ENCODE measurements at regions not wholly inside any gene's neighbourhood (a gene's known extent, or its start where the extent isn't known, plus 50 kb on each side); places are given as distances from the start of the nearest gene placed in this dataset.
"Not testable (repeated sequence)": the region's sequence is repeated elsewhere in the genome, so short reads cannot be mapped to it uniquely, and the experiment has no call there.

DNA sequence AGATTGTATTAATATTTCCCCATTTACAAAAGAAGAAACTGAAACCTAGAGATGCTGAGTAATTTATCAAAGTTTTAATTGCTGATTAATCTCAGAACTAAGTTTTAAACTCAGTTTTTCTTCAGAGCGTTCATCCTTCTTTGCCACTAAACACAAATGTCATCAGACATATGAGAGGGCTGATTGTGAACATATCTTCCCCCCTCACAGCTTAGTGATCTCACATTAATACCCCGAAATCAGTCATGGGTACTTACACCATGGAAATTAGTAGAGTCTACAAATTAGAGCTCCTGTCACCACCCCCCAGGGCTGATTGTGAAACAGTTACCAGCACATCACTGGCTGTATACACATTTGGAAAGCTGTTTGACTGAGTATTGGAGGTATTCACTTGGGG is 189.3 kb upstream of the SGO1 start:
- DNase-seq = no peak

DNA sequence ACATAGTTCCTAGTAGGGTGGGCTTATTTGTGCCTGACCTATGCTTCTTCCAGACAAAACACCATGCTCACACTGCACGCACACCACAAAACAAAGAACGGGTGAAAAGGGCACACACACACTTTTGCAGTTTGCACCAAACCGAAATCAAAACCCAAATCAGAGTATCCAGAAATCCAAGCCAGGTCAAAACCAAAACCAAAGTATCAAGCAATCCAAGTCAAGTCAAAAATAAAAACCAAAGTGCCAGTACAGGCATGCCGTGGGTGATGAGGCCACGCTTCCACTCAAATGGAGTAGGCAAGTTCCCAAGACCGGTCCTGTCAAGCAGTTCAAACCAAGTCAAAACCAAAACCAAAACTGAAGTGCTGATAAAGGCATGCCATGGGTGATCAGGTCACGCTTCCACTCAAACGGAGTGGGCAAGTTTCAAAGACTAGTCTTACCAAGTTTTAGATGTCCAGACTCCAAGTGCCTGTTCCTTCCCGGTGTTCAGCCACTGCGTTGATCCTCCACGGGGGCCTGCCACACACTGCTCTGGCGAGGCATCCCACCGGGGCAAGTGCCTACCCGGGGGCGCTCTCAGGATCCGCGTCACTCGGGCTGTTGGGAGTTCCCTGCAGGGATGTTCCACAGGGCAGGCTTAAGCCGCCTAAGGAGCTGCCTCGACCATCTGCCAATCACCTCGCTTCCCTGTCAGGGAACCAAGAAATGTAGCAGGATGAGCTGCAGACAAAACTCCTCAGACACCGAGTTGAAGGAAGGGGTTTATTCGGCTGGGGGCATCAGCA is 184.5 kb upstream of the SGO1 start:
- DNase-seq = not testable (repeated sequence)

DNA sequence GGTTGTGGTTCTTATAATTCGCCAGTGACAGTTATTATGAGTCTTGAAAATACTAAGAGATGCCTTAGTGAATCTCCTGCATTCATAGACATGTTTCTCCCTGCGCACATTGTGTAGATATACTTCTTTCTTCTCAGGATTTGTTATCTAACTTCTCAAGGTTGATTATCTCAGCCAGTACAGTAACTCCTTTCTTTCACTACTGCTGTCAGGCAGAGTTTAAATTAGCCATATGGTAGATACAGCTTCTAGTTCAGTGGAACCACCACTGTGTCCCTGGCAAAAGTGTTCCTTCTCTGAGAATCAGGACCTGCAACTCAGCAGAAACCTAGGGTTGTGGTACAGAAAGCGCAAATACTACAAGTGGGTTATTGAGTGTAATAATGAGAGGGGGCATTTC is 175.0 kb upstream of the SGO1 start:
- no peak for DNase-seq

DNA sequence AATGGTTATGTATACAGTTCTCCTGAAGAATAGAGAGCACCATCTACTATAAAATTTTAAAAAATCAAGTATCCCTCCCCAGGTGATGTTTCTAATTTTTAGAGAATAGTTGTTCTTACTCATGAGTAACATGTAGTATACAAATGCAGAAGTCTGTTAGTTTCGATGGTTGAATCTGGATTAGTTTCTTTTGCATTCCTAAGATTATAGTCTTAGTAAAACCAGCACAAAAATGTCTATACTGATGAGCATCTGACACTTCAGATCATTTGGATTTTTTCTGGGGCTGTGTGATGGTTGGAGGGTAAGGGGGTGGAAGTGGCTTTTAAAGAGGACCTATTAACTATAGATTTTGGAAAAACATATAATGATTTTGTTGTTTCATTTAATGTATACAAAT is 167.3 kb upstream of the SGO1 start:
- no peak for DNase-seq

DNA sequence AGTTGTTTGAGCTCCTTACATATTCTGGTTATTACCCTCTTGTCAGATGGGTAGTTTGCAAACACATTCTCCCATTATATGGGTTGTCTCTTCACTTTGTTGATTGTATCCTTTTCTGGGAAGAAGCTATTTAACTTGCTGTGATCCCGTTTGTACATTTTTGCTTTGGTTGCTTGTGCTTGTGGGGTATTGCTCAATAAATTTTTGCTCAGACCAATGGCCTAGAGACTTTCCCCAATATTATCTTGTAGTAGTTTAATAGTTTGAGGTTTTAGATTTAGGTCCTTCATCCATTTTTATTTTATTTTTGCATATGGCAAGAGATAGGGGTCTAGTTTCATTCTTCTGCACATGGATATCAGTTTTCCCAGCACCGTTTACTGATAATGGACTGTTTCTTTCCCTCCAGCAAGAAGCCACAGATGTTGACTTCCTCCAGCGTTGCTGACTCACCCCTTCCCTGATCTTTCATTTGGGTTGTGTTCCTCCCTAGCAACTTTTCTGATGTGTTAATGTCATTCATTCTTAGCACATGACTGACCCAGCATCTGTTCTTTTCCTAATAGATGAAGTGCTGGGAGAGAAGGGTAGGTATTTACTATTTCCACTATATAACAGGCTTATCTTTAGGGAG is 166.7 kb upstream of the SGO1 start:
- DNase-seq = no peak

DNA sequence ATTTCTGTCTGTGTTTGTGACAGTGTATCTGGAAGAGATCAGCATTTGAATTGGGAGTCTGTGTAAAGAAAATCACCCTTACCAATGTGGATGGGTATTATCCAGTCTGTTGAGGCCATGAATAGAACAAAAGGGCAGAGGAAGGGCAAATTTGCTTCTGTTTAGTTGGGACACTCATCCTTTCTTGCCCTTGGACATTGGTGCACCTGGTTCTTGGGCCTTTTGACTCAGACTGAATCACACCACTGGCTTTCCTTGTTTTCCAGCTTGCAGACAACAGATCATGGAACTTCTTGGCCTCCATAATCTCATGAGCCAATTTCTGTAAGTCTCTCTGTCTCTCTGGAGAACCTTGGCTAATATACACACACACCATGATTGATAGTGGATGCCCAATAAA is 164.4 kb upstream of the SGO1 start:
- no peak for DNase-seq

DNA sequence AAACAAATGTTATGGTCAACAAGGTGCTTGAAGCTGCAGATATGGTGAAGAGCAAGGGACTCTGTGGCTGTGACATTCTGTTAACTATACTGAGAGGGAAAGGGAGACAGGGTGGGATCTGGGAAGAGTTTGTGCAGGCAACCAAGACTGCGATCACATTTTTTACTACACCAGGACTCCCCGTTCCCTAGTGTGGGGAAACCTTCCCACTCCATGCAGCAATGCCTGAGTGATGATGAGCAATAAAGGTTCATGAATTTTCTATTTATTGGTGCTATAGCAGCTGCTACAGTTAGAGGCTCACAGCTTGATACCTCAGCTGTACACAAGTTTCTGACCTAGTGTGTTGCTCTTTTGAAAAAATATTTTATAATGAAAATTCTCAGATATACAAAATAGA is 160.9 kb upstream of the SGO1 start:
- no peak for DNase-seq

DNA sequence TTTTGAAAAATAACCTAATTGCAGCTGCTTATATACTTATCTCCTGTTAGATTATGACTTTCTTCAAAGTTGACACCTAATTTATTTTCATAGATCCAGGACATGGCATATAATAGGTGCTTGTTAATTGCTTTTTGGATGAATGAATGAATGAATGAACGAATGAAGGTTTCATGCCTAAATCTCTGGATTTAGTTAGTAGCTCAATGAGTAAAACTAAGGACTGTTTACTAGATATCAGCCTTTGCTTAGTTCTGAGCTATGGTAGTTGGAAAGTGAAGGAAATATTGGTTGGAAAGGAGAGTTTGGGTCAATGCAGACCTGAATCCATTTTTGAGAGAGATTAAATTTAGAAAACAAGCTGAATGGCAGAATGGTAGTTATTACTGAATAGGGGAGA is 160.4 kb upstream of the SGO1 start:
- no peak for DNase-seq

DNA sequence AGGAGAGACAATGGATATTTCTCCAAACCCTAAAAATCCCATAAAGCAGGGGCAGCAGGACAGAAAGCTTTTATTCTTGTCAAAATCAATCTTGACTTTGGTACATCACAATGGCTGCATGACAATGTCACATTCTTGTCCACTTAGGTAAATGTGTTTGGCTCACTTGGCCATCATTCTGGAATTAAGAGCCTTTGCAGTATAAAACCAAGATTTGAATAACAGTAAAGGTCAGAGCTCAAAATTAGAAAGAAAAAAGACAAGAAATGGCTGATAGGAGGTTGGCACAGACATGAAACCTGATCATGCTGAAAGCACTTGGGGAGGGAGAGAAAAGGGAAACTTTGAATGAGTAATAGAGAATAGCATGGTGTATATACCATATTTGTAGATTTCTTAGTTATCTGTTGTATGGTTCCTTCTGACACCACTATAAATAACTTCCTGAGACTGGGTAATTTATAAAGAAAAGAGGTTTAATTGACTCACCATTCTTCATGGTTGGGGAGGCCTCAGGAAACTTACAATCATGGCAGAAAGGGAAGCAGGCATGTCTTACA is 158.5 kb upstream of the SGO1 start:
- DNase-seq = no peak

DNA sequence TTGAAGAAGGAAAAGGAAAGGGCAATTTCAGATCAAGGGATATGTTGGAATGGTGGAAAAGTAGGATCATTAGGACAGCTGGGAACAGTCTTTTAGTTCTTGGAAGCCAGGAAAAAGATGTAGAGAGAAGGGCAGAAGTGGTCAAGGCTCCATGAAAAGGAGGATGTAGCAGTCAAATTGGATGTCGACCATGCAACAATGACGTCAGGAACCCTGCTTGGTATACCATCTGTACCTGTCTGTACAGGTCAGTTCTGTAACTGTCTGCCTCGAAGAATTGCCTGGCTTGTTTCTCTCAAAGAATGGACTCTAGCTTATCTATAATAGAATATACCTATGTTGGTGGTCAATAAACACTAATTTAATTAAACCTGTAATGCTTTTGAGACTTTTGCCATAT is 157.8 kb upstream of the SGO1 start:
- DNase-seq = no peak

DNA sequence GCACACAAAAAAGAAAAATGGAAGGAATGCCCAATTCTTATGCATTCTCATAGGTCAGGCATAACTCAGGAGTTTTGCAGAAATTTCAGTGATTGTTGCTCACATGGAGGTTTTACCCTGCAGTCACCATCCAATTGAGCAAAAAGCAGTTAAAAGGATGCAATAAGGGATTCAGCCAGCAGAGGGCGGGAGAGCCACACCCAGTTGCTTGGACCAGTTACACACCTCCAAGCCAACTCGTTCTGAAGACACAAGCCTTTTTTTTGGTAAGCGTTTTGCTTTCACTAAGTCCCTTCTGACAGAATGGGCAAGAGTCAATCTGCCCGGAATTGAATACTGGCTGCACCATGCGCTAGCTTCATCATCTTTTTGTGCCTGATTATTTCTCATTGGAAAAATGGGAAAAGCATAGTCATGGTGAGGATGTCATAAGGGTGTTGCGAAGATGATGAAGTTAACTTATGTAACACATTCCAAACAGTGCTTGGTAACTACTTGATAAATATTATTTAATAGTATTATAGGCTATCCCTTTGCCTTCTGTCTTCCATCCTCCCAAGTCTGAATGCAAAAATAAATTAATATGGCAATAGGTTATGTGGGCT is 154.4 kb upstream of the SGO1 start:
- peak; percentile 89 for DNase-seq

DNA sequence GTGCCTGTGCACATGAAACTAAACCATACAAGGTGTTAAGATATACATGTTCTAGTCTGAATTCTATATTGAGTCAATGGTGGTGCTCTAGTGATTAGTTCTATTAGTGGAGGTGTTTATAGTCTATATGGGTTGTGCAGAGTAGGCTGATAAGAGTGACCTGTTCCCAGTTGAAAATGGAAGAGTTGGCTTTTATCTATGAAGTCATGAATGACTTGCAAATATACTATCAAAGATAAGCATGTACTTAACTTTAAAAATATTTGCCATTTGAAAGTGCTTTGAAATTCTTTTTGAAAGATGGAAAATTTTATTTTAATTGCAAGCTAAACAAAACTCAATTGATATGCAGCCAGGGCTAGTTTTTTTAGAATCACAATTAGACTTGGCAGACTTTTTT is 150.6 kb upstream of the SGO1 start:
- DNase-seq = no peak

DNA sequence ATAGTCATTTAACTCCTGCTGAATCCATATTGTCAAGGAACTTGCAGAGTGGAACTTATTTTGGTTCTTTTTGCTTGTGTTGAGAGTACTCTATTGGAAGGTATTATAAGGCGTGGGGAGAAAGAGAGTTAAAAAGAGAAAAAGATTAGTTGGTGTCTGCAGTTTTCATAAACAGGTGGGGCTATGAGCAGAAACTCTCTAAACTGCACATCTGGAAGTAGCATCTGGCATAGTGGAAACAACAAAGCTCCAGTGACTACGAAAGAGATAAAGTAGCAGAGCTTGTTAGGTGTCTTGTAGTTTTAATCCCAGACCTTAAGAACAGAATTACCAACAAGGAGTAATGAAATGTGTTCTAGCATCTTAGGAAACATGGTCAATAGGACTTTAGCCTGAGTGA is 148.8 kb upstream of the SGO1 start:
- DNase-seq = no peak

DNA sequence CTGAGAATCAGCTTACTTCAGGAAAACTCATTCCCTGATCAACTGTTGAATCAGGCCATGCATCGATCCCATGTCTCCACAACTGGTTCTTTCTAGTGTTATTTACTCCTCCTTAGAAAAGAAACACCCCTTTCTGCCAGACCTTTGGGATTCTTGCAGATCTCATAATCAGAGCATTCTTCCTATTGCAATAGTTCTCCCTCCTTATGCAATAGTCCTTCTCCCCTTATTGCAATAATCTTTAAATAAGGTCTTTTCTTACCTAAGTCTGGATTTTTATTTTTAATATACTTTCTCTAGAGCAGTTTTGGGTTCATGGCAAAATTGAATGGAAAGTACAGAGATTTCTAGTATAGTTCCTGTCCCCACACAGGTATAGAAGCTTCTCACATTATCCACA is 141.9 kb upstream of the SGO1 start:
- DNase-seq = no peak

DNA sequence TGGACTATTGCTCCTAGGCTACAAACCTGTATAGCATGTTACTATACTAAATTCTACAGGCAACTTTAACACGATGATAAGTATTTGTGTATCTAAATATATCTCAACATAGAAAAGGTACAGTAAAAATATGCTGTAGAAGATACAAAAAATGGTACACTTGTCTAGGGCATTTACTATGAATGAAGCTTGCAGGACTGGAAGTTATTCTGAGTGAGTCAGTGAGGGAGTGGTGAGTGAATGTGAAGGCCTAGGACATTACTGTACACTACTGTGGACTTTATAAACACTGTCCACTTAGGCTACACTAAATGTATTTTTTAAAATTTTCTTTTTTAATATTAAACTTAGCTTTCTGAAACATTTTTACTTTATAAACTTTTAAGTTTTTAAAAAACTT is 140.5 kb upstream of the SGO1 start:
- DNase-seq = no peak

DNA sequence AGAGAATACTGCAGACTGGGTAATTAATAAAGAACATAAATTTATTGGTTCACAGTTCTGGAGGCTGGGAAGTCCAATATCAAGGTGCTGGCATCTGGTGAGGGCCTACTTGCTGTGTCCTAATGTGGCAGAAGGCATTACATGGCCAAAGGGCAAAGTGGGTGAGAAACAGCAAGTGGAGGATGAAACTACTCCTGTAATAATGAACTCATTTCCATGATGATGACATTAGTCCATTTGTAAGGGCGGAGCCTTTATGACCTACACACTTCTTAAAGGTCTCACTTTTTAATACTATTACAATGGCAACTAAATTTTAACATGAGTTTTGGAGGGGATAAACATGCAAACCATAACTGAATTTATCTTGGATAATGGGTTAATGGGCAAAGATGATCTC is 139.6 kb upstream of the SGO1 start:
- no peak for DNase-seq

DNA sequence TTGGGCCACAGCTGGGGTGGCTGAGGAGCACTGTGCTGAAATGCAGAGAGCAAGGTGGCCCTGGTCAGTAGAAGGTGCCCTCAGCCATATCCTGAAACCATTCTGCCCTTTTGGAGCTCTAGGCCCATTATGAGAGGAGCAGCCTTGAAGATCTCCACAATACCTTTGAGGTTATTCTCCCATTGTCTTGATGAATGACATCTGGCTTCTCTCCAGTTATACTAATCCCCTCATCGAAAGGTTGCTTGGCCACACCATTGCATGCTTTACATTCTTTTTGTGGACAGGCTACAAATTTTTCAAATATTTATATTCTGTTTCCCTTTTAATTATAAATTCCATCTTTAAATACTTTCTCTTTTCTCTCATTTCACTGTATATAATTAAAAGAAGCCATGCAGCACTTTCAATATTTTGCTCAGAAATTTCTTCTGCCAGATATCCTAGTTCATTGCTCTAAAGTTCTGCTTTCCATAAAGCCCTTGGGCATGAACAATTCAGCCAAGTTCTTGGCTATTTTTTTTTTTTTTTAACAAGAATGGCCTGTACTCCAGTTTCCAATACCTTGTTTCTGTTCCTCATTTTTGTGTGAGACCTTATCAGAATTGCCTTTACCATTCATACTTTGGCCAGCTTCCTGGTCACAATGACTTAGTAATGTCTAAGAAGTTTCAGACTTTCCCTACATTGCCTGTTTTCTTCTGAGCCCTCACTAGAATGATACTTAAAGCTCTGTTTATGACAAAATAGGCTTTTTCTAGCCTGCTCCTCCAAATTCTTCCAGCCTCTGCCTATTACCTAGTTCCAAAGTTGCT is 138.9 kb upstream of the SGO1 start:
- no peak for DNase-seq

DNA sequence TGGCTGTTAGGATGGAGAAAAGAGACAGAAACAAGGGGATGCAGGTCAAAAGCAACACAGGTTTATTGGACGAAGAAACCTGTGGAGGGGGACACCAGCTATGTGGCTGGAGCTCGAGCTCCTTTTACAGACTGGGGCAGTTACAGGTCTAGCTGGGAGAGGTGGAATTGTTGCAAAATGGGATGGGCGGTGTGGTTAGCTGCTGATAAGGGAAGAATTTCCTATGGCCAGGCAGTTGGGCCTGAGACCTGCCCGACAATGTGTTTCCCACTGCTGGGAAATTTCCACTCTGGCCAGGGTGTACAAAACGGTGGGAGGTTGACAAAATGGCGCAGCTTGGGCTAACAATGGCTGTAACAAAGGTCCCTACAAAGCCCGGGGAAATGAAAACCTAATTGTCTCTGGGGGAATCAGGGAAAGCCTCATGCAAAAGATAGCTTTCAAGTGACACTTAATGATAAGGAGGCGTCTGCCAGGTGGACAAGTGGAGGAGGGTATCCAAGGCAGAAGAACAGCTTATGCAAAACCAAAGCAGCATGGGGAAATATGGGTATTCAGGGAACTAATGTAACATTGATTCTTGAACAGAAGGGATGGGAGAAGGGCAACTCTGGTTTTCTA is 137.4 kb upstream of the SGO1 start:
- no peak for DNase-seq

DNA sequence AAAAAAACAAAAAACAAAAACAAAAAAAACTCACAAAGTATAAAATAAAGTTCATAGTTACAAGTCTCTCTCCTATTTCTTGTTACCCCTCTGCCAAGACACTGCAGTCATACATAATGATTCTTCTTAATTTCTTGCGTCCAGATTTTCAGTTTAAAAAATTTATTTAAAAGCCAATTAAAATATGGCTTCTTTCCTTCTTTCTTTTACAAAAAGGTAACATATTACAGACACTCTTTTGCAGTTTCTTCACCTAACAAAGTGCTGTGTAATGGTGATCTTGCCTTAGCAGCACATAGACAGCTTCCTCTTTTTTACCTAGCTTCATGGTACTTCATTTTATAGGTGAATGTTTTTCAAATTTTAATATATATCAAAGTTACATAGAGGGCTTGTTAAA is 136.1 kb upstream of the SGO1 start:
- no peak for DNase-seq

DNA sequence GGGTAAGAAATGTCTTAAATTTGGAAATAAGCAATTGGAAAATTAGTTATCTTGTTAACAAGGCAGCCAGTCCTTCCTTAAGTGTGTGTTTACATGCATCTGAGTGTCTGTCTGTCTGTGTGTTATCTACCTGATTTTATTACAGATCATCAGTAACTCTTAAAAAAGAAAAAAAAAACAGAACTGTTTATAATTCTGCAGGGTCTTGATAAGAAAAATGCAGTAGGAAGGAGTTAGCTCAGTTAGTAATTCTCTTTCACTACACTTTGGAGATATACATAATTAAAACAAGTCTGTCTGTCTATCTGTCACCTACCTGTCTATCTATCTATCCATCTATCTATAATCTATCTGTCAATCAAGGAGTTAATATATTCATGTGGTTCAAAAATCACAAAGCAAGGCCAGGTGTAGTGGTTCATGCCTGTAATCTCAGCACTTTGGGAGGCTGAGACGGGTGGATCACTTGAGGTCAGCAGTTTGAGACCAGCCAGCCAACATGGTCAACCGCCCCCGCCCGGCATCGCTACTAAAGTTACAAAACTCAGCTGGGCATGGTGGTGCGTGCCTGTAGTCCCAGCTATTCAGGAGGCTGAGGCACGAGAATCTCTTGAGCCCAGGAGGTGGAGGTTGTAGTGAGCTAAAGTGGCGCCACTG is 135.5 kb upstream of the SGO1 start:
- DNase-seq = no peak

DNA sequence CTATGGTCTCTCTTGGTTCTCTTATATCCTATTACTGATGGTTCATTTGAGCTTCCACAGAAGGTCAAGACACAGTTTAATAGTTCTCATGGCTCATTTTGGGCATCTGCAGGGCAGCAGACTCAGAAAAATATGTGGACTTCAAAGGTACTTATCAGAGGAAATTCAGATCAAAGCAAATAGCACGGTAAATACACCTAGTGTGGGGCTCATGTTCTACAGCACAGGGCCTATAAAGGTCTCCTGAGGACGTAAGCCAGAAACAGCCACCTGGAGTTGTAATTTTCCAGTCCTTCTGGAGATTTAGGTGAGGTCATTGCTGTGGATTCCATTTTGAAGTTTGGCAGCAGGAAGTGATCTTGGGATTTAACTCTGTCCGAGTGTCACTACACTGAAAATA is 134.5 kb upstream of the SGO1 start:
- no peak for DNase-seq

DNA sequence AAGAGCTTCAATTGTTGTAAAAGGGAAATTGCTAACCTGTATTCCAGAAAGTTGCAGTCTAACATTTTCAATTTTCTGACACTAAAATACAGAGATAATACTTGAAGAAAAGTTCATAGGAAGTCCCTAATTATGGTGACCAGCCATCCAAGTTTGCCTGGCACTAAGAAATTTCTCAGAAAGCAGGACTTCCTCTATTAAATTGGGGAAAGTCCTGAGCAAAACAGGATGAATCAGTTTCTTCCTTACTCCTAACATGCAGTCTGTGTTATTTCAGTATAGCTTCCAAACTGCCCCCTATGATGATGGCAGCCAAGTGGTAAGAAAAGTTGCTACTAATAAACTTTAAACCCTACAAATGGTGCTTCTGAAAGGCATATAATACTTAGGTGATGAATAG is 133.5 kb upstream of the SGO1 start:
- DNase-seq = no peak

Measured in femur (tissue), 1 donor.